ENCODE measurements at regions not wholly inside any gene's neighbourhood (a gene's known extent, or its start where the extent isn't known, plus 50 kb on each side); places are given as distances from the start of the nearest gene placed in this dataset.

DNA sequence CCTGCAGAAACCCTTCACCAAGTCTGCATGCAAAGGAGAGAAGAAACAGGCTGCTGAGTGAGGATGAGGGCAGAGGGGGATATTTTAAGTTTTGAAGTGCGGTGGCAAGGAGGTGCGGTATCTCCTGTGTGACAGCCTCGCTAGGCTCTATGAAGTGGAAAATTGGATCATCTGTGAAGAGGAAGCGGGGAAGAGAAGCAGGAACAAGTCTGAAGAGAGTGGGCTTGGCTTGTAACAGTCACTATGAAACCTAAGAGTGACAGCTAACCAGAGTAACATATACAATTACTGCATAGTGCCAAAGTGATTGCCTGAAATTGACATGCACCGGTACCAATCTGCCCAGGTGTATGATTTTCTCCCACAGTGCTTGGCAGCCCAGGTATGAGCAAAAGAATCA lies 287.5 kb upstream of the KLF14 start:
- peak overlapping the region; percentile 0 for H3K9ac ChIP-seq (ENCODE audit: low read length)
- WGBS (ENCODE audit: insufficient coverage): 40% methylated on average over 3 of the region's 5 CpGs
- no peak overlapping the region for H3K4me3 ChIP-seq (ENCODE audit: control extremely low read depth in 1 of 5, extremely low read depth in 1 of 5, insufficient read depth in 1 of 5, low read depth in 2 of 5, low read length in 4 of 5)
- H3K4me1 Mint-ChIP-seq: peaks cover 74% of the 10 kb centered on the region
- DNase-seq (no peak), ATAC-seq (ENCODE audit: low read depth) (no peak)
- ChIA-PET POLR2A (no interaction called here), CTCF (interaction anchor here (2.1 kb wide), 1 partner anchor 19 kb away, joined by 8 read pairs; no protein-coding TSS in a partner anchor)
- H3K9me3 ChIP-seq (ENCODE audit: control extremely low read depth in 1 of 3, control insufficient read depth in 2 of 3, insufficient read depth in 1 of 3, low read length in 2 of 3): peaks cover 0 to 3% (median 0%) of the 10 kb centered on the region in 3 donors
- H3K27me3 Mint-ChIP-seq: no peaks in the 10 kb centered on the region
- no peaks in the 10 kb centered on the region for H3K9me3 Mint-ChIP-seq (ENCODE audit: insufficient read depth)
- H3K79me2 ChIP-seq (ENCODE audit: control insufficient read depth, insufficient read depth, low read length): peaks cover 98% of the 10 kb centered on the region
- peak overlapping the region; percentile 84 for H3K27ac Mint-ChIP-seq
- peaks cover 2 to 28% of the 10 kb centered on the region in 2 experiments for H3K36me3 ChIP-seq (replicated peaks in 1 of 2; ENCODE audit: control extremely low read depth in 1 of 2, control insufficient read depth in 1 of 2, extremely low read depth in 1 of 2, insufficient read depth in 2 of 2, low read length in 1 of 2)
- intact Hi-C loops (cut with micrococcal nuclease): no loop called here
- peak overlapping the region; percentile 45 for H3K4me2 ChIP-seq (replicated peaks; ENCODE audit: low read depth, low read length, poor library complexity, severe bottlenecking)
- H3K27me3 ChIP-seq (replicated peaks in 1 of 4; ENCODE audit: control extremely low read depth in 1 of 4, control insufficient read depth in 3 of 4, insufficient read depth in 4 of 4, low read length in 3 of 4): no peaks in the 10 kb centered on the region
- peak overlapping the region in 1 of 2 donors; percentile 59 for H3K27ac ChIP-seq (ENCODE audit: low read length in 2 of 2)
- peaks cover 50 to 55% of the 10 kb centered on the region in 2 donors for H3K4me1 ChIP-seq (ENCODE audit: control insufficient read depth in 2 of 2, insufficient read depth in 2 of 2, low read length in 2 of 2)
- TF ChIP-seq, protein P1, sequence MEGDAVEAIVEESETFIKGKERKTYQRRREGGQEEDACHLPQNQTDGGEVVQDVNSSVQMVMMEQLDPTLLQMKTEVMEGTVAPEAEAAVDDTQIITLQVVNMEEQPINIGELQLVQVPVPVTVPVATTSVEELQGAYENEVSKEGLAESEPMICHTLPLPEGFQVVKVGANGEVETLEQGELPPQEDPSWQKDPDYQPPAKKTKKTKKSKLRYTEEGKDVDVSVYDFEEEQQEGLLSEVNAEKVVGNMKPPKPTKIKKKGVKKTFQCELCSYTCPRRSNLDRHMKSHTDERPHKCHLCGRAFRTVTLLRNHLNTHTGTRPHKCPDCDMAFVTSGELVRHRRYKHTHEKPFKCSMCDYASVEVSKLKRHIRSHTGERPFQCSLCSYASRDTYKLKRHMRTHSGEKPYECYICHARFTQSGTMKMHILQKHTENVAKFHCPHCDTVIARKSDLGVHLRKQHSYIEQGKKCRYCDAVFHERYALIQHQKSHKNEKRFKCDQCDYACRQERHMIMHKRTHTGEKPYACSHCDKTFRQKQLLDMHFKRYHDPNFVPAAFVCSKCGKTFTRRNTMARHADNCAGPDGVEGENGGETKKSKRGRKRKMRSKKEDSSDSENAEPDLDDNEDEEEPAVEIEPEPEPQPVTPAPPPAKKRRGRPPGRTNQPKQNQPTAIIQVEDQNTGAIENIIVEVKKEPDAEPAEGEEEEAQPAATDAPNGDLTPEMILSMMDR (IDR thresholded peaks at IDR 0.05): no peak
- TF ChIP-seq EZH2 (IDR thresholded peaks at IDR 0.05; ENCODE audit: borderline replicate concordance, insufficient read depth, low read depth, low read length, poor library complexity, severe bottlenecking): no peak
- H4K20me1 ChIP-seq (ENCODE audit: control insufficient read depth, insufficient read depth, low read length, poor library complexity, severe bottlenecking): peaks cover 97% of the 10 kb centered on the region
- H2AFZ ChIP-seq (ENCODE audit: insufficient read depth, low read depth, low read length, poor library complexity, severe bottlenecking): no peak overlapping the region
- peak overlapping the region; percentile 77 for H3K4me3 Mint-ChIP-seq

DNA sequence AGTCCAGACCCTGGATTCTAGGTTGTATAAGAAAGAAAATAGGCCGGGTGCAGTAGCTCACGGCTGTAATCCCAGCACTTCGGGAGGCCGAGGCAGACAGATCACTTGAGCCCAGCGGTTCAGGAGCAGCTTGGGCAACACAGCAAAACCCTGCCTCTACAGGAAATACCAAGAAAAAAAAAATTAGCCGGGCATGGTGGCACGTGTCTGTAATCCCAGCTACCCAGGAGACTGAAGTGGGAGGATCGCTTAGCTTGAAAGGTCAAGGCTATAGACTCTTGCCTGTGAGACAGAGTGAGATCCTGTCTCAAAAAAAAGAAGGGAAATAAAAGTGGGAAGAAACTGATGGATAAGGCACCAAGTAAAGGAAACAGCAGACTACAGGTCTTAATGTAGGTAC lies 287.9 kb upstream of the KLF14 start:
- peaks cover 94% of the 10 kb centered on the region for H4K20me1 ChIP-seq (ENCODE audit: control insufficient read depth, insufficient read depth, low read length, poor library complexity, severe bottlenecking)
- intact Hi-C loops (cut with micrococcal nuclease): no loop called here

More for the DNA sequence above, 287.9 kb upstream of the KLF14 start:
- ATAC-seq (ENCODE audit: low read depth) (no peak), DNase-seq (no peak)
- H3K27me3 ChIP-seq (replicated peaks in 1 of 4; ENCODE audit: control extremely low read depth in 1 of 4, control insufficient read depth in 3 of 4, insufficient read depth in 4 of 4, low read length in 3 of 4): no peaks in the 10 kb centered on the region
- peaks cover 0 to 3% (median 0%) of the 10 kb centered on the region in 3 donors for H3K9me3 ChIP-seq (ENCODE audit: control extremely low read depth in 1 of 3, control insufficient read depth in 2 of 3, insufficient read depth in 1 of 3, low read length in 2 of 3)
- H2AFZ ChIP-seq (ENCODE audit: insufficient read depth, low read depth, low read length, poor library complexity, severe bottlenecking): no peak overlapping the region
- H3K9me3 Mint-ChIP-seq (ENCODE audit: insufficient read depth): no peaks in the 10 kb centered on the region
- H3K4me3 Mint-ChIP-seq: peak overlapping the region; percentile 77
- H3K9ac ChIP-seq (ENCODE audit: low read length): peak overlapping the region; percentile 0
- ChIA-PET POLR2A (no interaction called here), CTCF (interaction anchor here (2.1 kb wide), 1 partner anchor 18 kb away, joined by 8 read pairs; no protein-coding TSS in a partner anchor)
- H3K4me1 ChIP-seq (ENCODE audit: control insufficient read depth in 2 of 2, insufficient read depth in 2 of 2, low read length in 2 of 2): peaks cover 55 to 60% of the 10 kb centered on the region in 2 donors
- peaks cover 77% of the 10 kb centered on the region for H3K4me1 Mint-ChIP-seq
- H3K4me3 ChIP-seq (ENCODE audit: control extremely low read depth in 1 of 5, extremely low read depth in 1 of 5, insufficient read depth in 1 of 5, low read depth in 2 of 5, low read length in 4 of 5): no peak overlapping the region
- H3K4me2 ChIP-seq (replicated peaks; ENCODE audit: low read depth, low read length, poor library complexity, severe bottlenecking): peak overlapping the region; percentile 45
- H3K27ac ChIP-seq (ENCODE audit: low read length in 2 of 2): peak overlapping the region in 1 of 2 donors; percentile 59
- 67% methylated on average over 7 of the region's 8 CpGs for WGBS (ENCODE audit: insufficient coverage)
- TF ChIP-seq, protein P1 (IDR thresholded peaks at IDR 0.05): no peak
- TF ChIP-seq EZH2 (IDR thresholded peaks at IDR 0.05; ENCODE audit: borderline replicate concordance, insufficient read depth, low read depth, low read length, poor library complexity, severe bottlenecking): no peak
- H3K79me2 ChIP-seq (ENCODE audit: control insufficient read depth, insufficient read depth, low read length): peaks cover 94% of the 10 kb centered on the region
- H3K27ac Mint-ChIP-seq: peak overlapping the region; percentile 84
- H3K27me3 Mint-ChIP-seq: no peaks in the 10 kb centered on the region
- H3K36me3 ChIP-seq (replicated peaks in 1 of 2; ENCODE audit: control extremely low read depth in 1 of 2, control insufficient read depth in 1 of 2, extremely low read depth in 1 of 2, insufficient read depth in 2 of 2, low read length in 1 of 2): peaks cover 2 to 24% of the 10 kb centered on the region in 2 experiments

All from B cell (primary cell).